NB4 (cell line): ENCODE measurements at regions not wholly inside any gene's neighbourhood (a gene's known extent, or its start where the extent isn't known, plus 50 kb on each side); places are given as distances from the start of the nearest gene placed in this dataset.

Experiments
- MYC ChIP-seq: IDR thresholded peaks from 2 replicates; pipeline ENCODE4 v1.6.1; 2011; ENCODE audit warnings: low read depth, low read length
- POLR2A ChIP-seq: IDR thresholded peaks from 2 replicates; pipeline ENCODE4 v1.6.1; 2011; ENCODE audit warnings: mild to moderate bottlenecking; ENCODE audit not compliant: insufficient read length; ENCODE audit errors: extremely low read depth
- TF ChIP-seq, protein P1 (sequence below): IDR thresholded peaks from one replicate; pipeline ENCODE4 v1.5.1; 2012; ENCODE audit warnings: low read depth, low read length

DNA sequence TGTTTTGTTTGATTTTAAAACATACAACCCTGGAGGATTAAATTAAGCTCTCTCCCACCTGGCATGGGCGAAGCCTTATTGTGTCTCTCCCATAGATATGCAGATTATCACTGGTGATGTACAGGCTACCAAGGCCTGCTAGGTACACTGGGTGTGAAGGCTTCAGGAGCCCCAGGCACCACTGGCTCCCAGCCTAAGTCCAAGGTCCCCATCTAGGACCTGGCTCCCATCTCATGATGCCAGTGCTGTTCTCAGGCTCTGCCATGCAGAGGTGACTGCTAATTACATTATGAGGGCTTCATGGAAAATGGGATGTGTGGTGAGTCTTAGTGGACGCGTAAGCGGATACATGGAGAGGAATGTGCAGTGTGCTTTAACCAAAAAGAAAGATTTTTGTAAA is 201.2 kb upstream of the KLHL29 start:
- TF ChIP-seq, protein P1, sequence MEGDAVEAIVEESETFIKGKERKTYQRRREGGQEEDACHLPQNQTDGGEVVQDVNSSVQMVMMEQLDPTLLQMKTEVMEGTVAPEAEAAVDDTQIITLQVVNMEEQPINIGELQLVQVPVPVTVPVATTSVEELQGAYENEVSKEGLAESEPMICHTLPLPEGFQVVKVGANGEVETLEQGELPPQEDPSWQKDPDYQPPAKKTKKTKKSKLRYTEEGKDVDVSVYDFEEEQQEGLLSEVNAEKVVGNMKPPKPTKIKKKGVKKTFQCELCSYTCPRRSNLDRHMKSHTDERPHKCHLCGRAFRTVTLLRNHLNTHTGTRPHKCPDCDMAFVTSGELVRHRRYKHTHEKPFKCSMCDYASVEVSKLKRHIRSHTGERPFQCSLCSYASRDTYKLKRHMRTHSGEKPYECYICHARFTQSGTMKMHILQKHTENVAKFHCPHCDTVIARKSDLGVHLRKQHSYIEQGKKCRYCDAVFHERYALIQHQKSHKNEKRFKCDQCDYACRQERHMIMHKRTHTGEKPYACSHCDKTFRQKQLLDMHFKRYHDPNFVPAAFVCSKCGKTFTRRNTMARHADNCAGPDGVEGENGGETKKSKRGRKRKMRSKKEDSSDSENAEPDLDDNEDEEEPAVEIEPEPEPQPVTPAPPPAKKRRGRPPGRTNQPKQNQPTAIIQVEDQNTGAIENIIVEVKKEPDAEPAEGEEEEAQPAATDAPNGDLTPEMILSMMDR = no peak
- TF ChIP-seq MYC (no peak), POLR2A (no peak)
